ENCODE measurements at regions not wholly inside any gene's neighbourhood (a gene's known extent, or its start where the extent isn't known, plus 50 kb on each side); places are given as distances from the start of the nearest gene placed in this dataset.

DNA sequence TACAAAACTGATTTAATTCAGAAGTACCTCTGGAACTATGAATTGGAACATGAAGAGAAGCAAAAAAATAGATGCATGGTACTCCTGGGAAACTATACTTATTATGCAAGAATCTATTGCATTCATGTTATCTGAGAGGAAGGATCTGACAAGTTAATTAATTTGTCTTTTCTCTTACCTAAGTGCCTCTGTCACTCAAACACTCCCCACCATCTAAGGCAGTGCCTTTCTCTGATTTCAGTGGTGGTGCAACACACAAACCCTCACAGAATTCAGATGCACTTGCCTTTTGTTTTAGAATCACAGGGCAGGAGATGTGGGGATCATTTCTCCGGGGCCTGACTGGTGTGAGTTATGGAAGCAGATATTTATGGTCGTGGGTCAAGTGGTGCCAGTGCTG lies 52.5 kb upstream of the C9orf72 start:
- TF ChIP-seq CTCF (IDR thresholded peaks at IDR 0.05; ENCODE audit: borderline replicate concordance, insufficient read depth, low read depth, low read length): no peak

DNA sequence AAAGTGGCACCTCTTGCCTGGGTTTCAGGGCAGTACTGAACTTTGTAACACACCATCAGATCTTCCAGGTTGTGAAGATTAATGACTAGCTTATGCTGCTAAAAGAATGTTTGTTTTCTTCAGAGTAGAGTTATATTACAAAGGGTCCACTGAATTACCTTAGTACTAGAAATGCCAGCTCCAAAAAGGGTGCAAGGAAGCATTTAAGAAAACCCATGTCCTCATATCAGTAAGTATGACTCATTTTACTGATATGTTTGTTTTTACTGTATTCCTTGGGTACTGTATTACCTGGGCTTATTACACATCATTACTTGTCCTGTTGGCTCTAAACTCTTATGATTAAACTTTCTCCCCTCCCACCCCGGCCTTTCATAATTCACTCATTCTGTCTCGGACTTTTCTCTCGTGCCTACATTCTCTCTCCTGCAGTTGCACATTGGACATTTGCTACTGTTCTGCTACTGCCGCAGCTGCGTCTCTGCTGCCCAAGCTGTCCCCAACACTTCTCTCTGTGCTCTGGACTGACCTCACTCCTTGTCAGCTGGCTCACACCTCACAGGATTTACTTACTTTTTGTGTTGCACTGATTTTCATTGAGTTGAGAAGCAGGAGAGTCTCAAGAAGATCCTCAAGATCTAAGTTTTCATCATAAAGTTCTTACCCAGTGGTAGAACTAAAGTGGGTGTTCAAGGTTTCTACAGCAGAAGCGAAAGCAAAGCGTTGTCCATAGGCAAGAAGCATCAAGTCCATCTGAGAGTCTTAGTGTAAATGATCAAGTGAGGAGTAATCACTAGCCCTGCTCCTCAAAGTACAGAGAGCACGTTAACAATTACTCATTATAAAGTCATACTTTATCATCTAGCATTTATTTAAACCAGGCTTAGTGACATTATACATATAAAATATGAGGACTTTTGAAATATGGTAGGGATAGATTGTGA lies 53.2 kb upstream of the C9orf72 start:
- TF ChIP-seq CTCF (IDR thresholded peaks at IDR 0.05; ENCODE audit: borderline replicate concordance, insufficient read depth, low read depth, low read length): no peak
- no peak overlapping the region for H3K4me3 ChIP-seq (ENCODE audit: low read depth, low read length)

More for the DNA sequence above, 52.5 kb upstream of the C9orf72 start:
- H3K4me3 ChIP-seq (ENCODE audit: low read depth, low read length): no peak overlapping the region

DNA sequence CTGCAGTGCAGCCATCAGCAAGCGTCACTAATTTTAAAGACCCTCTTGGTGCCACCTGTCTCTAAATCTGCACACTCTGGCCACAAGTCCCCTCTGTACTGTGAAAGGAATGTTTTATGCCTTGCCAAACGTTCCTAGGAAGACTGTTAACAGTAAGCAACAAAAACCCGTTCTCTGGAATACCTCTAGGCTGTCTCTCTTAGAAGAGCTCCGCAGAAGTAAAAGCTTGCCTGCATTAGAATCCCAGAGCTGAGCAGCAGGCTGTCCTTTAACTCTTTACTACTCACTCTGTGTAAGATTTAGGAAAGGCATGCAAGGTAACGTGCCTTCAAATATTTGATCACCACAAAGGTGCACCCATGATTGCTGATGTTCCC lies 53.9 kb upstream of the C9orf72 start:
- no peak for TF ChIP-seq CTCF (IDR thresholded peaks at IDR 0.05; ENCODE audit: borderline replicate concordance, insufficient read depth, low read depth, low read length)
- no peak overlapping the region for H3K4me3 ChIP-seq (ENCODE audit: low read depth, low read length)

DNA sequence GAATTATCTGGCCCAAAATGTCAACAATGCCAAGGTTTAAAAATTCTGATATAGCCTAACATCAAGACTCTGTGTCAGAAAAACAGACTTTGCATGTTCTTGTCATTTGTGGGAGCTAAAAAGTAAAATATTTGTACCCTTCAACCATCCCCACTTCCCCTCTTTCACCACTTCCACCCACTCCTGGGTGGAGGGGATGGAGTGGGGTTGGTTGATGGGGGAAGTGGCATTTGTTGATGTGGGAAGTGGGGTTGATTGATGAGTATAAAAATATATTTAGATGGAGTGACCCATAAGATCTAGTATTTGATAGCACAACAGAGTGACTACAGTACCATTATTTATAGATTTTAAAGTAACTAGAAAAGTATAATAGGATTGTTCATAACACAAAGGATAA lies 55.0 kb upstream of the C9orf72 start:
- no peak overlapping the region for H3K4me3 ChIP-seq (ENCODE audit: low read depth, low read length)
- TF ChIP-seq CTCF (IDR thresholded peaks at IDR 0.05; ENCODE audit: borderline replicate concordance, insufficient read depth, low read depth, low read length): no peak

DNA sequence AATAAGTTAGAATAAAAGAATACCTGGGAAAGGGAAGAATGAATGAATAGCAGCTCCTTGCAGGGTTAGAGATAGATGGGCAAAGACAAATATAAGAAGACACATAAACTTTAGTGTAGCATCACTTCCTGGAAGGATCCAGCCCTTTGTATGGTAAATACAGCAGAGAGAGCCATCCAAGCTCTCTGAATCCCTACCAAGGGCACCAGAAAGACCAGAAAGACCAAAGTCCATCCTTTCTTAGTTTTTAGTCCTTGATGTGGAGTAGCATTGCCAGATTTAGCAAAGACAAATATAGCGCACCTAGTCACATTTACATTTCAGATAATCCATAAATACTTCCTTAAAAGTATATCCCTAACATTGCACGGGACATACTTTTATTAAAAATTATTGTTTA lies 56.1 kb upstream of the C9orf72 start:
- TF ChIP-seq CTCF (IDR thresholded peaks at IDR 0.05; ENCODE audit: borderline replicate concordance, insufficient read depth, low read depth, low read length): no peak
- H3K4me3 ChIP-seq (ENCODE audit: low read depth, low read length): no peak overlapping the region

GRCh38 chr9:27632254-27632653 lies 59.0 kb upstream of the C9orf72 start:
- no peak overlapping the region for H3K4me3 ChIP-seq (ENCODE audit: low read depth, low read length)
- no peak for TF ChIP-seq CTCF (IDR thresholded peaks at IDR 0.05; ENCODE audit: borderline replicate concordance, insufficient read depth, low read depth, low read length)

GRCh38 chr9:27633764-27634163 lies 60.5 kb upstream of the C9orf72 start:
- H3K4me3 ChIP-seq (ENCODE audit: low read depth, low read length): no peak overlapping the region
- TF ChIP-seq CTCF (IDR thresholded peaks at IDR 0.05; ENCODE audit: borderline replicate concordance, insufficient read depth, low read depth, low read length): no peak

Measured in GM12875 (cell line).